Mesenchymal stem cell (in vitro differentiated cells and primary cell): ENCODE measurements at regions not wholly inside any gene's neighbourhood (a gene's known extent, or its start where the extent isn't known, plus 50 kb on each side); places are given as distances from the start of the nearest gene placed in this dataset.
"Not testable (repeated sequence)": the region's sequence is repeated elsewhere in the genome, so short reads cannot be mapped to it uniquely, and the experiment has no call there.

Experiments
- DNase-seq: peaks from one replicate; pipeline ENCODE4 v3.0.0-alpha.2; 2013
- H2AFZ ChIP-seq: one replicate; pipeline ENCODE4 v1.6.1; 2013; ENCODE audit warnings: low read depth, mild to moderate bottlenecking, control low read depth, inconsistent platforms, low read length, moderate library complexity
- H2AK5ac ChIP-seq: 2 replicates; pipeline ENCODE4 v1.6.1; 2013; ENCODE audit warnings: low read length, moderate library complexity, mild to moderate bottlenecking, inconsistent platforms; ENCODE audit not compliant: severe bottlenecking
- H2BK120ac ChIP-seq: one replicate; pipeline ENCODE4 v1.6.1; 2013; ENCODE audit warnings: low read depth, mild to moderate bottlenecking, inconsistent platforms, low read length, moderate library complexity
- H2BK12ac ChIP-seq, 2 experiments: one replicate each; pipeline ENCODE4 v1.6.1; 2013; ENCODE audit warnings: inconsistent platforms in 2 of 2, low read length in 2 of 2, mild to moderate bottlenecking in 2 of 2, moderate library complexity in 2 of 2, control low read depth in 1 of 2
- H2BK15ac ChIP-seq: one replicate; pipeline ENCODE4 v1.6.1; 2013; ENCODE audit warnings: mild to moderate bottlenecking, low read depth, inconsistent platforms; ENCODE audit not compliant: poor library complexity, severe bottlenecking
- H2BK5ac ChIP-seq: 2 replicates; pipeline ENCODE4 v1.6.1; 2013; ENCODE audit warnings: low read depth, mild to moderate bottlenecking, low read length, control low read depth, inconsistent platforms; ENCODE audit not compliant: poor library complexity, severe bottlenecking
- H3K14ac ChIP-seq, 2 experiments: one replicate each; pipeline ENCODE4 v1.6.1; 2013; ENCODE audit warnings: inconsistent platforms in 2 of 2, low read length in 2 of 2, control low read depth in 1 of 2, mild to moderate bottlenecking in 1 of 2, moderate library complexity in 1 of 2
- H3K18ac ChIP-seq, 2 experiments: one replicate each; pipeline ENCODE4 v1.6.1; 2013; ENCODE audit warnings: inconsistent platforms in 2 of 2, low read length in 2 of 2, control low read depth in 1 of 2, low read depth in 1 of 2, mild to moderate bottlenecking in 1 of 2
- H3K23ac ChIP-seq, 2 experiments: one replicate each; pipeline ENCODE4 v1.6.1; 2013; ENCODE audit warnings: inconsistent platforms in 2 of 2, low read length in 2 of 2, mild to moderate bottlenecking in 2 of 2, moderate library complexity in 2 of 2, control low read depth in 1 of 2
- H3K27ac ChIP-seq: 2 replicates; pipeline ENCODE4 v1.5.1; 2013; ENCODE audit warnings: mild to moderate bottlenecking, moderate library complexity, low read length, control low read depth, inconsistent platforms; ENCODE audit not compliant: poor library complexity, severe bottlenecking
- H3K27me3 ChIP-seq, 2 experiments: 2 replicates each; pipeline versions ENCODE4 v1.6.1 to v1.7.0; 2013; ENCODE audit warnings: low read length in 2 of 2, mild to moderate bottlenecking in 2 of 2, moderate library complexity in 2 of 2, control low read depth in 1 of 2, inconsistent platforms in 1 of 2; ENCODE audit not compliant: control insufficient read depth in 1 of 2, insufficient read depth in 1 of 2
- H3K36me3 ChIP-seq, 2 experiments: 2 replicates each; pipeline versions ENCODE4 v1.6.1 to v1.7.0; 2013; ENCODE audit warnings: low read length in 2 of 2, control low read depth in 1 of 2, inconsistent platforms in 1 of 2, low read depth in 1 of 2, mild to moderate bottlenecking in 1 of 2; ENCODE audit not compliant: insufficient read depth in 2 of 2, control insufficient read depth in 1 of 2
- H3K4ac ChIP-seq, 2 experiments: one replicate each; pipeline ENCODE4 v1.6.1; 2013; ENCODE audit warnings: inconsistent platforms in 2 of 2, low read length in 2 of 2, mild to moderate bottlenecking in 2 of 2, moderate library complexity in 2 of 2, control low read depth in 1 of 2, low read depth in 1 of 2
- H3K4me1 ChIP-seq: 2 replicates; pipeline ENCODE4 v1.6.1; 2013; ENCODE audit warnings: low read depth, low read length, control low read depth; ENCODE audit not compliant: control insufficient read depth, insufficient read depth
- H3K4me2 ChIP-seq: 2 replicates; pipeline ENCODE4 v1.6.1; 2013; ENCODE audit warnings: low read length, mild to moderate bottlenecking, inconsistent platforms; ENCODE audit not compliant: poor library complexity, severe bottlenecking
- H3K4me3 ChIP-seq, 2 experiments: 2 replicates each; pipeline versions ENCODE4 v1.5.1 to v1.7.0; 2013; ENCODE audit warnings: low read length in 2 of 2, mild to moderate bottlenecking in 2 of 2, control low read depth in 1 of 2, low read depth in 1 of 2; ENCODE audit not compliant: insufficient read depth in 1 of 2
- H3K79me1 ChIP-seq: replicated peaks from 2 replicates; pipeline ENCODE4 v1.6.1; 2013; ENCODE audit warnings: mild to moderate bottlenecking, control low read depth, low read length, inconsistent platforms; ENCODE audit not compliant: poor library complexity, severe bottlenecking
- H3K9ac ChIP-seq: 2 replicates; pipeline ENCODE4 v1.7.0; 2013; ENCODE audit warnings: mild to moderate bottlenecking, low read length, moderate library complexity
- H3K9me3 ChIP-seq: 2 replicates; pipeline ENCODE4 v1.7.0; 2013; ENCODE audit warnings: mild to moderate bottlenecking, low read length; ENCODE audit not compliant: control insufficient read depth
- H4K8ac ChIP-seq: one replicate; pipeline ENCODE4 v1.6.1; 2013; ENCODE audit warnings: inconsistent platforms, mild to moderate bottlenecking, low read length, moderate library complexity
- H4K91ac ChIP-seq: one replicate; pipeline ENCODE4 v1.6.1; 2013; ENCODE audit warnings: mild to moderate bottlenecking, low read length, inconsistent platforms
- WGBS: methylation state at CpG from one replicate; pipeline ENCODE4 v1.1.7; 2013; ENCODE audit warnings: mixed read lengths; 5-methylcytosine and 5-hydroxymethylcytosine counted together

DNA sequence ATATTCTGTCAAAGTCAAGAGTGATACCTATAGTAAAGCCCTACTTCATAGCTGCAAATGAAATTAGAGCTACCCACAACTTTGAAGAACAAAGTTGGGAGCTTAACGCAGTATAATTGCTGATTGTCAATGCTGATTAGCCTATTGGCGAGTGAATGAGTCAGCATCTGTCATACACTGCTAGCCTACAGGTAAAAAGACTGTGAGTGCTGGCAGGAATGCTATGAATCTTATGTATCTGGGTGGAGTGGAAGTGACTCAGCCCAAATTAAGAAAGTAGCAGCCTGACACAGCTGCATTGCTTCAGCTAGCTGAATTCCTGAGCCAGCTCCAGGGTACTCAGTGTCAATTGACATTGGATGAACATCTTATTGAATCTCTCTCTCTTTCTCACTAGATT is 179.4 kb upstream of the DCC start:
- Histone ChIP-seq H2BK5ac (no peak overlapping the region), H3K14ac (no peak overlapping the region), H4K8ac (no peak overlapping the region), H3K4me3 (no peak overlapping the region), H2BK15ac (no peak overlapping the region), H3K4ac (no peak overlapping the region), H3K27me3 (no peaks in the 10 kb centered on the region), H3K4me1 (no peaks in the 10 kb centered on the region), H3K18ac (no peak overlapping the region), H4K91ac (no peak overlapping the region), H3K79me1 (no peaks in the 10 kb centered on the region), H2AFZ (no peak overlapping the region), H3K9ac (no peak overlapping the region), H3K4me2 (no peak overlapping the region), H3K36me3 (no peaks in the 10 kb centered on the region), H2BK12ac (no peak overlapping the region), H3K27ac (no peak overlapping the region), H2BK120ac (no peak overlapping the region), H3K9me3 (peaks cover 38% of the 10 kb centered on the region), H2AK5ac (no peak overlapping the region), H3K23ac (no peak overlapping the region)
- DNase-seq = no peak
- 31% methylated on average over 2 of the region's 2 CpGs for WGBS

DNA sequence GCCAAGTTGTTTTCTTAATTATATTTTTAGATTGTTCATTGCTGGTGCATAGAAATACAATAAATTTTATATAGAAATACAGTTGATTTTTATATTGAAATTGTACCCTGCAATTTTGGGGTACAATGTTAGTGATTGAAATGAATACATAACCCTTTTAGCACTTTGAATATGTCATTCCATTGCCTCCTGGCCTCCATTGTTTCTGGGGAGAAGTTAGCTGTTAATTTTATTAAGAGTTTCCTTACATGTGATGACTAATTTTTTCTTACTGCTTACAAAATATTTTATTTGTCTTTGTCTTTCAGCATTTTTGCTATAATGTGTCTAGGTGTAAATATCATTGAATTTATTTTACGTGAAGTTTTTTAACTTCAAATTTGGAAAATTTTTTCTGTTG is 176.5 kb upstream of the DCC start:
- Histone ChIP-seq H3K79me1 (no peaks in the 10 kb centered on the region), H3K9me3 (peaks cover 50% of the 10 kb centered on the region), H2AFZ (no peak overlapping the region), H3K27ac (no peak overlapping the region), H3K4me2 (no peak overlapping the region), H2BK5ac (no peak overlapping the region), H3K23ac (no peak overlapping the region), H3K4me3 (no peak overlapping the region), H3K9ac (no peak overlapping the region), H3K4ac (no peak overlapping the region), H2BK120ac (no peak overlapping the region), H3K36me3 (no peaks in the 10 kb centered on the region), H2AK5ac (no peak overlapping the region), H4K8ac (no peak overlapping the region), H2BK15ac (no peak overlapping the region), H3K18ac (no peak overlapping the region), H2BK12ac (no peak overlapping the region), H3K27me3 (no peaks in the 10 kb centered on the region), H4K91ac (no peak overlapping the region), H3K14ac (no peak overlapping the region), H3K4me1 (no peaks in the 10 kb centered on the region)
- no peak for DNase-seq
- no CpG with 5 or more reads among the region's 1 CpG for WGBS

DNA sequence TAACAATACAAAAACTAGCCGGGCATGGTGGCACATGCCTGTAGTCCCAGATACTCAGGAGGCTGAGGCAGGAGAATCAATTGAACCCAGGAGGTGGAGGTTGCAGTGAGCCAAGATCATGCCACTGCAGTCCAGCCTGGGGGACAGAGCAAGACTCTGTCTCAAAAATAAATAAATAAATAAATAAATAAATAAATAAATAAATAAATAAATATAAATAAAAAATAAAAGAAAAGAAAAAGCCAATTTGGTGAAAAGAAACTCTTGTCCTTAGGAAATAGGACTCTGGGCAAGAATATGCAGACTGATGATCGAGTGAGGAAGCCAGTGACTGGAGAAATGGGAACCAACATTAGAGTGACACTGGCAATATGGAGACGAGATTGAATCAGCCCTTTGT is 171.9 kb upstream of the DCC start:
- not testable (repeated sequence) for H4K91ac ChIP-seq, H3K14ac ChIP-seq
- WGBS = 74% methylated on average over 3 of the region's 3 CpGs

DNA sequence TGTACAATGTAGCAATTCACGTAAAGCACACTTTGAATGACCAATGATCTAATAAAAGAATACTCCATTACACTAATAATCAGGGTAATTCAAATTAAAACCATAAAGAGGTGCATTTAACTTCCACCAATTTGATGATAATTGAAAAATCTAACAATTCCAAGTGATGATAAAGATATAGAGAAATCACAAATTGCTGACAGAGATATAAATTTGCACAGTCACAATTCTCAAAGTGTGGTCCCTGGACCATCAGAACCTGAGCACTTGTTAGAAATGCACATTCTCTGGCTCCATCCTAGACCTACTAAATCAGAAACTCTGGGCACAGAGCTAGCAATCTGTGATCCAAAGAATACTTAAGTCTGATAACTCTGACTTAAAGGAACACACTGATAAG is 165.8 kb upstream of the DCC start:
- no peak overlapping the region for H3K14ac ChIP-seq
- H3K27ac ChIP-seq = no peak overlapping the region
- H4K8ac ChIP-seq = no peak overlapping the region
- no peaks in the 10 kb centered on the region for H3K4me1 ChIP-seq
- no peak overlapping the region for H3K23ac ChIP-seq
- no peak overlapping the region for H3K9ac ChIP-seq
- H3K4me3 ChIP-seq = no peak overlapping the region
- H2AK5ac ChIP-seq = no peak overlapping the region
- 64% methylated on average over 1 of the region's 1 CpG for WGBS
- H2BK120ac ChIP-seq = no peak overlapping the region
- no peak overlapping the region for H3K4ac ChIP-seq
- no peak overlapping the region for H2BK12ac ChIP-seq
- H3K4me2 ChIP-seq = no peak overlapping the region
- H3K36me3 ChIP-seq = no peaks in the 10 kb centered on the region
- H2BK5ac ChIP-seq = no peak overlapping the region
- H3K79me1 ChIP-seq = no peaks in the 10 kb centered on the region
- H2AFZ ChIP-seq = no peak overlapping the region
- H3K18ac ChIP-seq = no peak overlapping the region
- DNase-seq = no peak
- no peaks in the 10 kb centered on the region for H3K27me3 ChIP-seq
- H4K91ac ChIP-seq = no peak overlapping the region
- H2BK15ac ChIP-seq = no peak overlapping the region
- H3K9me3 ChIP-seq = peaks cover 7% of the 10 kb centered on the region

More for the DNA sequence above, 171.9 kb upstream of the DCC start:
- not testable (repeated sequence) for H3K4me2 ChIP-seq, H2AFZ ChIP-seq, H2BK5ac ChIP-seq, H3K4me3 ChIP-seq, H3K27me3 ChIP-seq, H3K27ac ChIP-seq, H2AK5ac ChIP-seq, DNase-seq, H2BK15ac ChIP-seq, H3K36me3 ChIP-seq, H3K23ac ChIP-seq, H4K8ac ChIP-seq, H2BK12ac ChIP-seq, H3K9ac ChIP-seq, H3K4me1 ChIP-seq, H3K18ac ChIP-seq, H3K79me1 ChIP-seq, H3K4ac ChIP-seq, H2BK120ac ChIP-seq
- peaks cover 37% of the 10 kb centered on the region for H3K9me3 ChIP-seq
